SK-N-SH (cell line): ENCODE measurements at regions not wholly inside any gene's neighbourhood (a gene's known extent, or its start where the extent isn't known, plus 50 kb on each side); places are given as distances from the start of the nearest gene placed in this dataset.

ENCODE experiments used
- CTCF ChIA-PET: fragments of 300-600, 350-600 bp; formaldehyde crosslinking; extraction: SDS; loops from one replicate; lab custom pipeline; 2021; lab: Yijun Ruan, JAX
- POLR2A ChIA-PET: fragments of 350-600 bp; sonication (Branson Sonifier 250); formaldehyde crosslinking; extraction: SDS; loops from one replicate; lab custom pipeline; 2020; ENCODE audit warnings: antibody characterized with exemption, inconsistent platforms; lab: Yijun Ruan, JAX
- DNase-seq: peaks from one replicate; pipeline ENCODE4 v3.0.0; 2012
- H2AFZ ChIP-seq: fragments of 200-600 bp; sonication (generic); 2 replicates; pipeline ENCODE4 v1.8.1; 2016; ENCODE audit warnings: antibody characterized with exemption, mild to moderate bottlenecking, low read depth
- H3F3A ChIP-seq: fragments of 200-600 bp; sonication (generic); replicated peaks from 2 replicates; pipeline ENCODE3; 2016; ENCODE audit warnings: antibody characterized with exemption, mild to moderate bottlenecking; ENCODE audit not compliant: insufficient read depth
- H3K27ac ChIP-seq, 2 experiments: fragments of 200-500 bp in 1 of 2; fragments of 200-600 bp in 1 of 2; sonication (Bioruptor generic) in 1 of 2; sonication (generic), shearing (Covaris generic) in 1 of 2; 2 replicates each; pipeline versions ENCODE4 v1.5.1 to v1.6.1; 2014 to 2016; ENCODE audit warnings: low read depth in 2 of 2, inconsistent platforms in 1 of 2, low read length in 1 of 2, mild to moderate bottlenecking in 1 of 2, mixed read lengths in 1 of 2
- H3K27me3 ChIP-seq: fragments of 200-600 bp; sonication (generic), shearing (Covaris generic); 2 replicates; pipeline ENCODE4 v1.6.1; 2016; ENCODE audit warnings: mixed run types; ENCODE audit not compliant: insufficient read depth
- H3K36me3 ChIP-seq, 2 experiments: fragments of 200-500 bp in 1 of 2; fragments of 200-600 bp in 1 of 2; sonication (Bioruptor generic) in 1 of 2; sonication (generic) in 1 of 2; replicated peaks in 1 of 2; 2 replicates each; pipeline versions ENCODE3 to v1.5.1; 2014 to 2016; ENCODE audit warnings: low read length in 1 of 2, mild to moderate bottlenecking in 1 of 2; ENCODE audit not compliant: insufficient read depth in 2 of 2, control insufficient read depth in 1 of 2
- H3K4me1 ChIP-seq, 2 experiments: fragments of 200-500 bp in 1 of 2; fragments of 200-600 bp in 1 of 2; sonication (Bioruptor generic) in 1 of 2; sonication (generic), shearing (Covaris generic) in 1 of 2; 2 replicates each; pipeline versions ENCODE4 v1.5.1 to v1.6.1; 2014 to 2016; ENCODE audit warnings: low read depth in 1 of 2, low read length in 1 of 2, mixed run types in 1 of 2; ENCODE audit not compliant: insufficient read depth in 2 of 2, control insufficient read depth in 1 of 2
- H3K4me2 ChIP-seq: fragments of 200-600 bp; sonication (generic), shearing (Covaris generic); 2 replicates; pipeline ENCODE4 v1.6.1; 2017; ENCODE audit warnings: mixed run types
- H3K4me3 ChIP-seq, 2 experiments: fragments of 200-500 bp in 1 of 2; fragments of 200-600 bp in 1 of 2; sonication (Bioruptor generic) in 1 of 2; sonication (generic), shearing (Covaris generic) in 1 of 2; 2 replicates each; pipeline versions ENCODE4 v1.5.1 to v1.8.1; 2014 to 2016; ENCODE audit warnings: low read depth in 2 of 2, inconsistent platforms in 1 of 2, low read length in 1 of 2, mild to moderate bottlenecking in 1 of 2, mixed read lengths in 1 of 2, moderate library complexity in 1 of 2
- H3K79me2 ChIP-seq: fragments of 200-600 bp; sonication (generic); 2 replicates; pipeline ENCODE4 v1.8.1; 2017; ENCODE audit warnings: mild to moderate bottlenecking; ENCODE audit not compliant: insufficient read depth
- H3K9ac ChIP-seq: fragments of 200-600 bp; sonication (generic); 2 replicates; pipeline ENCODE4 v1.6.1; 2017; ENCODE audit warnings: mixed run types
- H3K9me2 ChIP-seq: fragments of 200-600 bp; sonication (generic); 2 replicates; pipeline ENCODE4 v1.6.1; 2017; ENCODE audit warnings: mixed run types
- H3K9me3 ChIP-seq: fragments of 200-600 bp; sonication (generic); 2 replicates; pipeline ENCODE4 v1.6.1; 2017; ENCODE audit warnings: mixed run types, mild to moderate bottlenecking, moderate library complexity
- H4K20me1 ChIP-seq: fragments of 200-600 bp; sonication (generic); 2 replicates; pipeline ENCODE4 v1.6.1; 2017; ENCODE audit warnings: mild to moderate bottlenecking, mixed run types; ENCODE audit not compliant: insufficient read depth
- CHD2 ChIP-seq: fragments of 150-350 bp; IDR thresholded peaks from 2 replicates; pipeline ENCODE4 v1.6.1; 2018; ENCODE audit warnings: low read length; ENCODE audit not compliant: partially characterized antibody
- ELF1 ChIP-seq: IDR thresholded peaks from 2 replicates; pipeline ENCODE4 v1.4.0; 2012
- EP300 ChIP-seq, 2 experiments: IDR thresholded peaks; 2 replicates each; pipeline versions ENCODE4 v1.4.0 to v1.6.1; 2012; ENCODE audit warnings: borderline replicate concordance in 1 of 2, low read depth in 1 of 2, low read length in 1 of 2
- FOSL2 ChIP-seq: IDR thresholded peaks from 2 replicates; pipeline ENCODE4 v1.4.0; 2012; ENCODE audit warnings: low read depth, mild to moderate bottlenecking, moderate library complexity, borderline replicate concordance
- GABPA ChIP-seq: IDR thresholded peaks from 2 replicates; pipeline ENCODE4 v1.4.0; 2012; ENCODE audit warnings: low read depth, mild to moderate bottlenecking
- GATA2 ChIP-seq: sonication (generic); formaldehyde crosslinking; IDR thresholded peaks from 2 replicates; pipeline ENCODE4 v1.5.0; 2020; ENCODE audit warnings: mild to moderate bottlenecking, missing genetic modification reagents
- JUND ChIP-seq: IDR thresholded peaks from 2 replicates; pipeline ENCODE4 v1.4.0; 2012
- MXI1 ChIP-seq: IDR thresholded peaks from 2 replicates; pipeline ENCODE4 v1.6.1; 2012; ENCODE audit warnings: mild to moderate bottlenecking, low read depth, low read length, improper control_type of control experiment
- NRF1 ChIP-seq: IDR thresholded peaks from 2 replicates; pipeline ENCODE4 v1.6.1; 2012; ENCODE audit warnings: low read depth, mild to moderate bottlenecking, low read length
- POLR2AphosphoS5 ChIP-seq: IDR thresholded peaks from 2 replicates; pipeline ENCODE4 v1.6.1; 2012; ENCODE audit warnings: low read depth, low read length
- RCOR1 ChIP-seq: fragments of 150-350 bp; IDR thresholded peaks from 2 replicates; pipeline ENCODE4 v1.6.1; 2017; ENCODE audit warnings: antibody characterized with exemption, low read length
- RFX5 ChIP-seq: IDR thresholded peaks from 2 replicates; pipeline ENCODE4 v1.6.1; 2012; ENCODE audit warnings: mild to moderate bottlenecking, improper control_type of control experiment, low read length
- RXRA ChIP-seq: IDR thresholded peaks from 2 replicates; pipeline ENCODE4 v1.4.0; 2012; ENCODE audit warnings: low read depth, mild to moderate bottlenecking, borderline replicate concordance
- SIN3A ChIP-seq: IDR thresholded peaks from 2 replicates; pipeline ENCODE4 v1.6.1; 2012; ENCODE audit warnings: low read depth, mild to moderate bottlenecking, low read length, moderate library complexity, borderline replicate concordance
- SMC3 ChIP-seq: IDR thresholded peaks from 2 replicates; pipeline ENCODE4 v1.6.1; 2012; ENCODE audit warnings: low read depth, low read length, improper control_type of control experiment
- TAF1 ChIP-seq: IDR thresholded peaks from 2 replicates; pipeline ENCODE4 v1.6.1; 2012; ENCODE audit warnings: low read depth, mild to moderate bottlenecking, low read length, moderate library complexity, borderline replicate concordance
- TCF12 ChIP-seq: IDR thresholded peaks from 2 replicates; pipeline ENCODE4 v1.4.0; 2012
- TEAD4 ChIP-seq: IDR thresholded peaks from 2 replicates; pipeline ENCODE4 v1.4.0; 2012; ENCODE audit warnings: mild to moderate bottlenecking, borderline replicate concordance; ENCODE audit not compliant: insufficient read depth
- YY1 ChIP-seq: IDR thresholded peaks from 2 replicates; pipeline ENCODE4 v1.4.0; 2012; ENCODE audit warnings: low read depth, mild to moderate bottlenecking
- WGBS: methylation state at CpG from one replicate; pipeline ENCODE4 v1.1.6; 2017; ENCODE audit warnings: low lambda C conversion rate; 5-methylcytosine and 5-hydroxymethylcytosine counted together
- TF ChIP-seq, protein P1 (sequence below): IDR thresholded peaks from 2 replicates; pipeline ENCODE4; 2012
- TF ChIP-seq, protein P2 (sequence below): fragments of 150-350 bp; IDR thresholded peaks from 2 replicates; pipeline ENCODE4 v1.6.1; 2016; ENCODE audit warnings: mild to moderate bottlenecking, low read depth, low read length
- TF ChIP-seq, protein P3 (sequence below): IDR thresholded peaks from 2 replicates; pipeline ENCODE4 v1.4.0; 2012; ENCODE audit warnings: low read depth, borderline replicate concordance
- TF ChIP-seq, protein P4 (sequence below): IDR thresholded peaks from 2 replicates; pipeline ENCODE4 v1.4.0; 2012; ENCODE audit warnings: low read depth, borderline replicate concordance
- TF ChIP-seq, protein P5 (sequence below): fragments of 150-350 bp; IDR thresholded peaks from 2 replicates; pipeline ENCODE4 v1.6.1; 2017; ENCODE audit warnings: antibody characterized with exemption, low read length, low read depth, borderline replicate concordance

DNA sequence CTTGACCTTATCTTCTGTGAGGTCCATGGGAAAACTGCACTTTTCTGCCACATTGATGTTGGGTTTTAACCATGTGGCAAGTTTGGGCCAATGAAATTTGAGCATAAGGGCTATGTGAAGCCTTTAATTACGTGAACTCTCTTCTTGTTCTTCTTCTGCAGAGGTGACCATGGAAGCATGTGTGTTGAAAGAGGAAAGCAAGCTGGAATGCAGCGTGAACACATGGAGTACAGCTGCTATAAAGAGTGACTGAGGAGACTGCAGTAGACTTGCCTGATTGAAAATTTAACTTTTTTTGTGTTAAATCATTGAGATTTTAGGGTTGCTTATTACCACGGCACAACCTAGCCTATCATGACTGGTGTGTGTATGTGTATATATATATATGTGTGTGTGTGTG is 347.3 kb downstream of the ZIC1 start:
- ChIA-PET POLR2A (no interaction called here), CTCF (no interaction called here)
- DNase-seq: no peak
- Histone ChIP-seq H3K4me3 (no peak overlapping the region), H3K79me2 (no peaks in the 10 kb centered on the region), H3K9me2 (no peaks in the 10 kb centered on the region), H3F3A (no peaks in the 10 kb centered on the region), H4K20me1 (no peaks in the 10 kb centered on the region), H3K36me3 (no peaks in the 10 kb centered on the region), H3K9me3 (no peaks in the 10 kb centered on the region), H3K27ac (no peak overlapping the region), H3K4me2 (no peak overlapping the region), H2AFZ (no peak overlapping the region), H3K9ac (no peak overlapping the region), H3K27me3 (no peaks in the 10 kb centered on the region), H3K4me1 (no peaks in the 10 kb centered on the region)
- TF ChIP-seq NRF1: no peak
- TF ChIP-seq ELF1: no peak
- TF ChIP-seq, protein P1, sequence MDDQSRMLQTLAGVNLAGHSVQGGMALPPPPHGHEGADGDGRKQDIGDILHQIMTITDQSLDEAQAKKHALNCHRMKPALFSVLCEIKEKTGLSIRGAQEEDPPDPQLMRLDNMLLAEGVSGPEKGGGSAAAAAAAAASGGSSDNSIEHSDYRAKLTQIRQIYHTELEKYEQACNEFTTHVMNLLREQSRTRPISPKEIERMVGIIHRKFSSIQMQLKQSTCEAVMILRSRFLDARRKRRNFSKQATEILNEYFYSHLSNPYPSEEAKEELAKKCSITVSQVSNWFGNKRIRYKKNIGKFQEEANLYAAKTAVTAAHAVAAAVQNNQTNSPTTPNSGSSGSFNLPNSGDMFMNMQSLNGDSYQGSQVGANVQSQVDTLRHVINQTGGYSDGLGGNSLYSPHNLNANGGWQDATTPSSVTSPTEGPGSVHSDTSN: no peak
- TF ChIP-seq YY1: no peak
- TF ChIP-seq SMC3: no peak
- TF ChIP-seq TEAD4: no peak
- TF ChIP-seq SIN3A: no peak
- no peak for TF ChIP-seq RXRA
- TF ChIP-seq, protein P2, sequence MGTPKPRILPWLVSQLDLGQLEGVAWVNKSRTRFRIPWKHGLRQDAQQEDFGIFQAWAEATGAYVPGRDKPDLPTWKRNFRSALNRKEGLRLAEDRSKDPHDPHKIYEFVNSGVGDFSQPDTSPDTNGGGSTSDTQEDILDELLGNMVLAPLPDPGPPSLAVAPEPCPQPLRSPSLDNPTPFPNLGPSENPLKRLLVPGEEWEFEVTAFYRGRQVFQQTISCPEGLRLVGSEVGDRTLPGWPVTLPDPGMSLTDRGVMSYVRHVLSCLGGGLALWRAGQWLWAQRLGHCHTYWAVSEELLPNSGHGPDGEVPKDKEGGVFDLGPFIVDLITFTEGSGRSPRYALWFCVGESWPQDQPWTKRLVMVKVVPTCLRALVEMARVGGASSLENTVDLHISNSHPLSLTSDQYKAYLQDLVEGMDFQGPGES: no peak
- TF ChIP-seq MXI1: no peak
- TF ChIP-seq, protein P3, sequence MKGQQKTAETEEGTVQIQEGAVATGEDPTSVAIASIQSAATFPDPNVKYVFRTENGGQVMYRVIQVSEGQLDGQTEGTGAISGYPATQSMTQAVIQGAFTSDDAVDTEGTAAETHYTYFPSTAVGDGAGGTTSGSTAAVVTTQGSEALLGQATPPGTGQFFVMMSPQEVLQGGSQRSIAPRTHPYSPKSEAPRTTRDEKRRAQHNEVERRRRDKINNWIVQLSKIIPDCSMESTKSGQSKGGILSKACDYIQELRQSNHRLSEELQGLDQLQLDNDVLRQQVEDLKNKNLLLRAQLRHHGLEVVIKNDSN: no peak
- TF ChIP-seq TAF1: no peak
- no peak for TF ChIP-seq FOSL2
- WGBS: 48% methylated on average over 3 of the region's 3 CpGs

DNA sequence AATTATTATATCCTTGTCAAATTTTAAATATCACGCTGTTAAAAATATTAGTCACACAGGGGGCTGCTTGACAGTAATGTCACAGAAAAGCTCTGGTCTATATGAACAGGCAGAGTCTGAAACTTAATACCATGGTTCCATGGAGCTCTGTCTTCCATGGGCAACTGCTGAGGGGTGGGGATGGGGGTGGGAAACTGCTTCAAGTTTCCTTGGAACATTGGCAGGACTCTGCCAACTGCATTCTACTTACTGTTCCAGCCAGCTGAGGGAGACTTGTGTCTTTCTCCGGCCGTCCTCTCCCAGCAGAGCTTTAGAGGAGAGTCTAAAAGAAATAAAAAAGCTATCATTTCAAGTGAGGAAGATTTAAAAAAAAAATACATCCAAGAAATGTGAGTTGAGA is 348.7 kb downstream of the ZIC1 start:
- H3K4me1 ChIP-seq: no peaks in the 10 kb centered on the region
- H2AFZ ChIP-seq: no peak overlapping the region
- no peaks in the 10 kb centered on the region for H3K36me3 ChIP-seq
- H4K20me1 ChIP-seq: no peaks in the 10 kb centered on the region
- ChIA-PET POLR2A (no interaction called here), CTCF (no interaction called here)
- H3K9me3 ChIP-seq: no peaks in the 10 kb centered on the region
- no peaks in the 10 kb centered on the region for H3K9me2 ChIP-seq
- 60% methylated on average over 3 of the region's 3 CpGs for WGBS
- H3K79me2 ChIP-seq: no peaks in the 10 kb centered on the region
- no peaks in the 10 kb centered on the region for H3F3A ChIP-seq
- H3K27me3 ChIP-seq: no peaks in the 10 kb centered on the region
- no peak overlapping the region for H3K4me2 ChIP-seq
- no peak overlapping the region for H3K9ac ChIP-seq
- H3K27ac ChIP-seq: no peak overlapping the region
- DNase-seq: no peak
- H3K4me3 ChIP-seq: no peak overlapping the region
- TF ChIP-seq YY1 (no peak), EP300 (IDR thresholded peaks at IDR 0.05; ENCODE audit: borderline replicate concordance in 1 of 2, low read depth in 1 of 2, low read length in 1 of 2) (no peak), GABPA (no peak), RCOR1 (no peak), TCF12 (no peak), TEAD4 (no peak), POLR2AphosphoS5 (no peak), JUND (no peak), CHD2 (no peak), GATA2 (CRISPR knock-in tag) (no peak), RFX5 (no peak), SMC3 (no peak)
- TF ChIP-seq, protein P1: no peak
- TF ChIP-seq, protein P4, sequence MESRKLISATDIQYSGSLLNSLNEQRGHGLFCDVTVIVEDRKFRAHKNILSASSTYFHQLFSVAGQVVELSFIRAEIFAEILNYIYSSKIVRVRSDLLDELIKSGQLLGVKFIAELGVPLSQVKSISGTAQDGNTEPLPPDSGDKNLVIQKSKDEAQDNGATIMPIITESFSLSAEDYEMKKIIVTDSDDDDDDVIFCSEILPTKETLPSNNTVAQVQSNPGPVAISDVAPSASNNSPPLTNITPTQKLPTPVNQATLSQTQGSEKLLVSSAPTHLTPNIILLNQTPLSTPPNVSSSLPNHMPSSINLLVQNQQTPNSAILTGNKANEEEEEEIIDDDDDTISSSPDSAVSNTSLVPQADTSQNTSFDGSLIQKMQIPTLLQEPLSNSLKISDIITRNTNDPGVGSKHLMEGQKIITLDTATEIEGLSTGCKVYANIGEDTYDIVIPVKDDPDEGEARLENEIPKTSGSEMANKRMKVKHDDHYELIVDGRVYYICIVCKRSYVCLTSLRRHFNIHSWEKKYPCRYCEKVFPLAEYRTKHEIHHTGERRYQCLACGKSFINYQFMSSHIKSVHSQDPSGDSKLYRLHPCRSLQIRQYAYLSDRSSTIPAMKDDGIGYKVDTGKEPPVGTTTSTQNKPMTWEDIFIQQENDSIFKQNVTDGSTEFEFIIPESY: no peak
- TF ChIP-seq, protein P5, sequence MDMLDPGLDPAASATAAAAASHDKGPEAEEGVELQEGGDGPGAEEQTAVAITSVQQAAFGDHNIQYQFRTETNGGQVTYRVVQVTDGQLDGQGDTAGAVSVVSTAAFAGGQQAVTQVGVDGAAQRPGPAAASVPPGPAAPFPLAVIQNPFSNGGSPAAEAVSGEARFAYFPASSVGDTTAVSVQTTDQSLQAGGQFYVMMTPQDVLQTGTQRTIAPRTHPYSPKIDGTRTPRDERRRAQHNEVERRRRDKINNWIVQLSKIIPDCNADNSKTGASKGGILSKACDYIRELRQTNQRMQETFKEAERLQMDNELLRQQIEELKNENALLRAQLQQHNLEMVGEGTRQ: no peak
